Neuronal stem cell (in vitro differentiated cells): ENCODE measurements at regions not wholly inside any gene's neighbourhood (a gene's known extent, or its start where the extent isn't known, plus 50 kb on each side); places are given as distances from the start of the nearest gene placed in this dataset.

Experiments used
- DNase-seq: peaks from one replicate; pipeline ENCODE4 v3.0.0-alpha.2; 2013; ENCODE audit warnings: low spot score
- H2AFZ ChIP-seq: one replicate; pipeline ENCODE4 v1.6.1; 2013; ENCODE audit warnings: mild to moderate bottlenecking, low read length, inconsistent platforms
- H2AK5ac ChIP-seq: 2 replicates; pipeline ENCODE4 v1.6.1; 2013; ENCODE audit warnings: low read depth, mild to moderate bottlenecking, inconsistent platforms, low read length, moderate library complexity, mixed read lengths
- H2BK120ac ChIP-seq: 2 replicates; pipeline ENCODE4 v1.6.1; 2013; ENCODE audit warnings: low read depth, mild to moderate bottlenecking, inconsistent platforms, low read length, moderate library complexity, mixed read lengths
- H2BK12ac ChIP-seq: one replicate; pipeline ENCODE4 v1.6.1; 2013; ENCODE audit warnings: low read length, inconsistent platforms
- H2BK15ac ChIP-seq: 2 replicates; pipeline ENCODE4 v1.6.1; 2013; ENCODE audit warnings: mild to moderate bottlenecking, low read length, inconsistent platforms, mixed read lengths
- H2BK5ac ChIP-seq: one replicate; pipeline ENCODE4 v1.6.1; 2013; ENCODE audit warnings: inconsistent platforms, mild to moderate bottlenecking, low read length, moderate library complexity
- H3K14ac ChIP-seq: one replicate; pipeline ENCODE4 v1.6.1; 2013; ENCODE audit warnings: low read length, inconsistent platforms
- H3K18ac ChIP-seq: 2 replicates; pipeline ENCODE4 v1.6.1; 2013; ENCODE audit warnings: low read length, inconsistent platforms
- H3K23ac ChIP-seq: 2 replicates; pipeline ENCODE4 v1.6.1; 2013; ENCODE audit warnings: low read depth, mild to moderate bottlenecking, mixed read lengths, low read length, inconsistent platforms; ENCODE audit not compliant: poor library complexity
- H3K27ac ChIP-seq: replicated peaks from 3 replicates; pipeline ENCODE4 v1.5.1; 2013; ENCODE audit warnings: low read length, inconsistent platforms
- H3K27me3 ChIP-seq, 3 experiments: 2 replicates each; pipeline ENCODE4 v1.6.1; 2013; ENCODE audit warnings: low read length in 3 of 3, mild to moderate bottlenecking in 2 of 3, inconsistent platforms in 1 of 3, low read depth in 1 of 3, mixed read lengths in 1 of 3, moderate library complexity in 1 of 3; ENCODE audit not compliant: control insufficient read depth in 3 of 3, insufficient read depth in 3 of 3
- H3K36me3 ChIP-seq, 2 donors: replicated peaks in 1 of 2; 2 replicates each; pipeline ENCODE4 v1.6.1; 2013; ENCODE audit warnings: low read length in 2 of 2; ENCODE audit not compliant: control insufficient read depth in 2 of 2, insufficient read depth in 2 of 2
- H3K4ac ChIP-seq: 2 replicates; pipeline ENCODE4 v1.6.1; 2013; ENCODE audit warnings: inconsistent platforms, mild to moderate bottlenecking, low read length, moderate library complexity
- H3K4me1 ChIP-seq, 2 donors: 1 replicate in 1 of 2; 2 replicates in 1 of 2; pipeline ENCODE4 v1.6.1; 2013; ENCODE audit warnings: low read length in 2 of 2, low read depth in 1 of 2; ENCODE audit not compliant: control insufficient read depth in 2 of 2, insufficient read depth in 1 of 2
- H3K4me2 ChIP-seq: one replicate; pipeline ENCODE4 v1.6.1; 2013; ENCODE audit warnings: mild to moderate bottlenecking, low read length, inconsistent platforms; ENCODE audit not compliant: insufficient read depth, poor library complexity, severe bottlenecking
- H3K4me3 ChIP-seq, 2 donors: 2 replicates each; pipeline ENCODE4 v1.5.1; 2013; ENCODE audit warnings: low read length in 2 of 2, mild to moderate bottlenecking in 2 of 2, inconsistent platforms in 1 of 2, moderate library complexity in 1 of 2
- H3K79me1 ChIP-seq: one replicate; pipeline ENCODE4 v1.6.1; 2013; ENCODE audit warnings: low read depth, mild to moderate bottlenecking, inconsistent platforms, low read length, moderate library complexity
- H3K9ac ChIP-seq: one replicate; pipeline ENCODE4 v1.6.1; 2013; ENCODE audit warnings: mild to moderate bottlenecking, low read depth, low read length, inconsistent platforms; ENCODE audit not compliant: poor library complexity
- H3K9me3 ChIP-seq, 2 donors: replicated peaks in 1 of 2; 2 replicates each; pipeline versions ENCODE3 to v1.6.1; 2013; ENCODE audit warnings: low read length in 2 of 2, mild to moderate bottlenecking in 2 of 2, inconsistent platforms in 1 of 2, low read depth in 1 of 2, mixed read lengths in 1 of 2, moderate library complexity in 1 of 2; ENCODE audit not compliant: control insufficient read depth in 2 of 2, insufficient read depth in 1 of 2
- H4K8ac ChIP-seq: one replicate; pipeline ENCODE4 v1.6.1; 2013; ENCODE audit warnings: low read depth, mild to moderate bottlenecking, inconsistent platforms, low read length, moderate library complexity
- H4K91ac ChIP-seq: one replicate; pipeline ENCODE4 v1.6.1; 2013; ENCODE audit warnings: low read length, low read depth, mild to moderate bottlenecking, inconsistent platforms; ENCODE audit not compliant: poor library complexity
- WGBS, 2 donors: extraction: QIAGEN DNeasy Blood & Tissue Kit; methylation state at CpG; one replicate each; pipeline ENCODE4 v1.1.7; 2013; ENCODE audit warnings: missing lambda C conversion rate in 2 of 2, mixed read lengths in 1 of 2; ENCODE audit not compliant: insufficient read length in 2 of 2, insufficient replicate concordance in 1 of 2; ENCODE audit errors: extremely low coverage in 2 of 2; 5-methylcytosine and 5-hydroxymethylcytosine counted together

GRCh38 chr4:136012220-136012619 lies 1520.1 kb downstream of the PCDH18 start:
- no peak overlapping the region for H2BK120ac ChIP-seq
- H3K79me1 ChIP-seq, result no peaks in the 10 kb centered on the region
- no peak overlapping the region for H3K14ac ChIP-seq
- no peak overlapping the region for H4K91ac ChIP-seq
- no peaks in the 10 kb centered on the region for H3K27me3 ChIP-seq
- no peak overlapping the region for H2BK12ac ChIP-seq
- H2BK15ac ChIP-seq, result no peak overlapping the region
- no peak overlapping the region for H2AK5ac ChIP-seq
- no peak overlapping the region for H3K9ac ChIP-seq
- no peak overlapping the region for H2BK5ac ChIP-seq
- H3K9me3 ChIP-seq, result peaks cover 4% of the 10 kb centered on the region in 2 donors
- H3K4ac ChIP-seq, result no peak overlapping the region
- H3K4me2 ChIP-seq, result no peak overlapping the region
- no peak for DNase-seq
- WGBS, 2 donors, result no CpG with 5 or more reads among the region's 1 CpG
- H3K23ac ChIP-seq, result no peak overlapping the region
- H3K27ac ChIP-seq, result no peak overlapping the region
- H4K8ac ChIP-seq, result no peak overlapping the region
- no peaks in the 10 kb centered on the region for H3K36me3 ChIP-seq
- peaks cover 0 to 1% of the 10 kb centered on the region in 2 donors for H3K4me1 ChIP-seq
- H2AFZ ChIP-seq, result peak overlapping the region; percentile 51
- no peak overlapping the region for H3K18ac ChIP-seq
- no peak overlapping the region for H3K4me3 ChIP-seq

- H3K14ac ChIP-seq, result no peak overlapping the region
- no peak overlapping the region for H2BK12ac ChIP-seq
- H4K91ac ChIP-seq, result no peak overlapping the region
- no peak overlapping the region for H3K4me2 ChIP-seq
- H3K79me1 ChIP-seq, result no peaks in the 10 kb centered on the region
- H2BK120ac ChIP-seq, result no peak overlapping the region
- no peak for DNase-seq
- H2AFZ ChIP-seq, result no peak overlapping the region
- no peaks in the 10 kb centered on the region for H3K27me3 ChIP-seq
- peaks cover 4% of the 10 kb centered on the region in 2 donors for H3K9me3 ChIP-seq
- no CpG with 5 or more reads among the region's 6 CpGs for WGBS, 2 donors
- no peak overlapping the region for H2BK5ac ChIP-seq
- no peak overlapping the region for H3K9ac ChIP-seq
- H2AK5ac ChIP-seq, result no peak overlapping the region
- peaks cover 0 to 1% of the 10 kb centered on the region in 2 donors for H3K4me1 ChIP-seq
- H3K18ac ChIP-seq, result no peak overlapping the region
- no peak overlapping the region for H3K4ac ChIP-seq
- no peak overlapping the region for H2BK15ac ChIP-seq
- no peak overlapping the region for H3K4me3 ChIP-seq
- H3K23ac ChIP-seq, result no peak overlapping the region
- H3K27ac ChIP-seq, result no peak overlapping the region
- no peaks in the 10 kb centered on the region for H3K36me3 ChIP-seq
- H4K8ac ChIP-seq, result no peak overlapping the region
Observed at GRCh38 chr4:136009258-136009832, 1522.9 kb downstream of the PCDH18 start.

GRCh38 chr4:136007991-136008390 lies 1524.3 kb downstream of the PCDH18 start:
- no peak overlapping the region for H3K27ac ChIP-seq
- H3K79me1 ChIP-seq, result no peaks in the 10 kb centered on the region
- no peak overlapping the region for H2BK12ac ChIP-seq
- H3K14ac ChIP-seq, result no peak overlapping the region
- H3K23ac ChIP-seq, result no peak overlapping the region
- H3K18ac ChIP-seq, result peak overlapping the region; percentile 85
- H3K36me3 ChIP-seq, result no peaks in the 10 kb centered on the region
- no peak overlapping the region for H4K8ac ChIP-seq
- H2AK5ac ChIP-seq, result no peak overlapping the region
- no peak overlapping the region for H2BK120ac ChIP-seq
- H3K4me1 ChIP-seq, result peaks cover 0 to 1% of the 10 kb centered on the region in 2 donors
- H2BK15ac ChIP-seq, result no peak overlapping the region
- peaks cover 4% of the 10 kb centered on the region in 2 donors for H3K9me3 ChIP-seq
- no peak overlapping the region for H3K4me2 ChIP-seq
- no peak overlapping the region for H2AFZ ChIP-seq
- H3K9ac ChIP-seq, result no peak overlapping the region
- no CpG with 5 or more reads among the region's 4 CpGs for whole genome bisulfite sequencing, 2 donors
- peak overlapping the region; percentile 38 for H4K91ac ChIP-seq
- H2BK5ac ChIP-seq, result no peak overlapping the region
- no peak overlapping the region for H3K4ac ChIP-seq
- no peak for DNase-seq
- H3K4me3 ChIP-seq, result no peak overlapping the region
- no peaks in the 10 kb centered on the region for H3K27me3 ChIP-seq

GRCh38 chr4:136002316-136002715 lies 1530.0 kb downstream of the PCDH18 start:
- H3K9me3 ChIP-seq, result no peaks in the 10 kb centered on the region
- no peak overlapping the region for H2BK5ac ChIP-seq
- H3K79me1 ChIP-seq, result no peaks in the 10 kb centered on the region
- no peak overlapping the region for H3K23ac ChIP-seq
- no peak overlapping the region for H3K14ac ChIP-seq
- H4K8ac ChIP-seq, result no peak overlapping the region
- no peak overlapping the region for H2BK120ac ChIP-seq
- H3K27me3 ChIP-seq, result no peaks in the 10 kb centered on the region
- no peak overlapping the region for H3K4me3 ChIP-seq
- no peak overlapping the region for H2AFZ ChIP-seq
- H3K4ac ChIP-seq, result no peak overlapping the region
- no peak overlapping the region for H3K9ac ChIP-seq
- no CpG with 5 or more reads among the region's 1 CpG for WGBS, 2 donors
- no peak overlapping the region for H3K27ac ChIP-seq
- no peak overlapping the region for H3K18ac ChIP-seq
- H3K36me3 ChIP-seq, result no peaks in the 10 kb centered on the region
- H4K91ac ChIP-seq, result no peak overlapping the region
- H2AK5ac ChIP-seq, result no peak overlapping the region
- H3K4me1 ChIP-seq, result no peaks in the 10 kb centered on the region
- DNase-seq, result no peak
- no peak overlapping the region for H3K4me2 ChIP-seq
- no peak overlapping the region for H2BK15ac ChIP-seq
- no peak overlapping the region for H2BK12ac ChIP-seq
